ENCODE measurements at regions not wholly inside any gene's neighbourhood (a gene's known extent, or its start where the extent isn't known, plus 50 kb on each side); places are given as distances from the start of the nearest gene placed in this dataset.

GRCh38 chr6:145148776-145149175, 586.5 kb downstream of the EPM2A start:
- TF ChIP-seq CTCF (IDR thresholded peaks at IDR 0.05) (no peak), POLR2A (IDR thresholded peaks at IDR 0.05) (no peak), POLR2AphosphoS5 (IDR thresholded peaks at IDR 0.05) (no peak), EP300 (IDR thresholded peaks at IDR 0.05) (no peak)
